HFFc6 (cell line): ENCODE measurements at regions not wholly inside any gene's neighbourhood (a gene's known extent, or its start where the extent isn't known, plus 50 kb on each side); places are given as distances from the start of the nearest gene placed in this dataset.

ENCODE experiments used
- DNase-seq: peaks from one replicate; pipeline ENCODE4 v3.0.0-alpha.2; 2018
- H3K27ac Mint-ChIP-seq: 2 replicates; pipeline ENCODE4 v1.8.0; 2020; ENCODE audit warnings: mild to moderate bottlenecking, mixed read lengths
- H3K27me3 Mint-ChIP-seq: 2 replicates; pipeline ENCODE4 v1.8.0; 2021; ENCODE audit warnings: mild to moderate bottlenecking, moderate library complexity, mixed read lengths; ENCODE audit not compliant: insufficient read depth
- H3K36me3 Mint-ChIP-seq: 2 replicates; pipeline ENCODE4 v1.8.0; 2021; ENCODE audit warnings: low read depth, mixed read lengths
- H3K4me1 Mint-ChIP-seq: 2 replicates; pipeline ENCODE4 v1.8.0; 2020; ENCODE audit warnings: low read depth, mixed read lengths
- H3K4me3 Mint-ChIP-seq: 2 replicates; pipeline ENCODE4 v1.8.0; 2020; ENCODE audit warnings: mild to moderate bottlenecking, moderate library complexity, mixed read lengths
- H3K9me3 Mint-ChIP-seq: 2 replicates; pipeline ENCODE4 v1.8.0; 2020; ENCODE audit warnings: mild to moderate bottlenecking, mixed read lengths
- TF ChIP-seq, protein P1 (sequence below): fragments of 200-600 bp; sonication (generic); IDR thresholded peaks from 2 replicates; pipeline ENCODE4 v1.5.0; 2021; ENCODE audit warnings: antibody characterized with exemption, mild to moderate bottlenecking

DNA sequence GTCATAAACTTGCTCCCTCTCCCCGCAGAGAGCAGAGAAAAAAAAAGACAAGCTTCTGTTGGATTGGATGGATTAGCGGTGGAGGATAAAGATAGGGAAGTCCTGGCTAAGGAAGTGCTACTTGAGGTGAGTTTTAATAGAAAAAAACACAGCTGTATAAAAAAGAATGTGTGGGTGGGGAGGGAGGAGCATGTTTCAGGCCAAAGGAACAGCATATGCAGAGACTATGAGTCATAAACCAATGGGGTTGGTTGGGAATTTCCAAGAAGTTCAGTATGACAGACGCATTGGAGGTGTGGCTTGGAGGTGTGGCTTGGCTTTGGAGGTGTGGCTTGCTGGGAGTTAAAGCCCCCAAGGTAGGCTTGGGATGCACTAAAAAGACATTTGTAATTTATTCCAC is 103.0 kb upstream of the LSM8 start:
- H3K36me3 Mint-ChIP-seq: no peaks in the 10 kb centered on the region
- H3K9me3 Mint-ChIP-seq: peaks cover 54% of the 10 kb centered on the region
- no peak overlapping the region for H3K27ac Mint-ChIP-seq
- no peaks in the 10 kb centered on the region for H3K4me1 Mint-ChIP-seq
- no peak overlapping the region for H3K4me3 Mint-ChIP-seq
- TF ChIP-seq, protein P1, sequence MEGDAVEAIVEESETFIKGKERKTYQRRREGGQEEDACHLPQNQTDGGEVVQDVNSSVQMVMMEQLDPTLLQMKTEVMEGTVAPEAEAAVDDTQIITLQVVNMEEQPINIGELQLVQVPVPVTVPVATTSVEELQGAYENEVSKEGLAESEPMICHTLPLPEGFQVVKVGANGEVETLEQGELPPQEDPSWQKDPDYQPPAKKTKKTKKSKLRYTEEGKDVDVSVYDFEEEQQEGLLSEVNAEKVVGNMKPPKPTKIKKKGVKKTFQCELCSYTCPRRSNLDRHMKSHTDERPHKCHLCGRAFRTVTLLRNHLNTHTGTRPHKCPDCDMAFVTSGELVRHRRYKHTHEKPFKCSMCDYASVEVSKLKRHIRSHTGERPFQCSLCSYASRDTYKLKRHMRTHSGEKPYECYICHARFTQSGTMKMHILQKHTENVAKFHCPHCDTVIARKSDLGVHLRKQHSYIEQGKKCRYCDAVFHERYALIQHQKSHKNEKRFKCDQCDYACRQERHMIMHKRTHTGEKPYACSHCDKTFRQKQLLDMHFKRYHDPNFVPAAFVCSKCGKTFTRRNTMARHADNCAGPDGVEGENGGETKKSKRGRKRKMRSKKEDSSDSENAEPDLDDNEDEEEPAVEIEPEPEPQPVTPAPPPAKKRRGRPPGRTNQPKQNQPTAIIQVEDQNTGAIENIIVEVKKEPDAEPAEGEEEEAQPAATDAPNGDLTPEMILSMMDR: no peak
- no peak for DNase-seq
- peaks cover 2% of the 10 kb centered on the region; the same call in 1 of the 2 replicates for H3K27me3 Mint-ChIP-seq

DNA sequence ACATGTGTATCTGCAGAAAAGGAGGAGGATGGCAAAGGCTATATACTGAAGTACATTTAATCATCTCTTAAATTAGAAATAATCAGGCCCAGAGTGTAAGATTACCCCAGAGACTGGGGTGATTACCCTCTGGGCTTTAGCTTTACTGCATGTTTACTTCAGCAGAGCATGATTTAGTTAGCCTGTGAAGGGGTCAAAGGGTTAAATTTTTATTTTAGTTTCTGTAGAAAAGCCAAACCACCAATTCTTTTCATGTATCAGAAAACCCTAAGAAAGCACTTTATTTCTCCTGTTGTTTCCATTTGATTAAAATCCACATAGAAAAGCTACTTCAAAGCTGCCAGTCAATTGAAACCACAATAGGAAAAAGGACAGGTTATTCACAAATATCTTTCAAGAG is 101.5 kb upstream of the LSM8 start:
- Mint-ChIP-seq H3K27ac (no peak overlapping the region), H3K4me3 (no peak overlapping the region), H3K9me3 (peaks cover 56% of the 10 kb centered on the region), H3K4me1 (no peaks in the 10 kb centered on the region), H3K36me3 (no peaks in the 10 kb centered on the region), H3K27me3 (peaks cover 2% of the 10 kb centered on the region; the same call in 1 of the 2 replicates)
- TF ChIP-seq, protein P1: no peak
- DNase-seq: no peak

GRCh38 chr7:118085000-118085399 is 99.0 kb upstream of the LSM8 start:
- Mint-ChIP-seq H3K27me3 (peaks cover 2% of the 10 kb centered on the region), H3K4me3 (no peak overlapping the region), H3K4me1 (no peaks in the 10 kb centered on the region), H3K27ac (no peak overlapping the region), H3K36me3 (no peaks in the 10 kb centered on the region), H3K9me3 (peaks cover 47% of the 10 kb centered on the region)
- TF ChIP-seq, protein P1: no peak
- DNase-seq: no peak

DNA sequence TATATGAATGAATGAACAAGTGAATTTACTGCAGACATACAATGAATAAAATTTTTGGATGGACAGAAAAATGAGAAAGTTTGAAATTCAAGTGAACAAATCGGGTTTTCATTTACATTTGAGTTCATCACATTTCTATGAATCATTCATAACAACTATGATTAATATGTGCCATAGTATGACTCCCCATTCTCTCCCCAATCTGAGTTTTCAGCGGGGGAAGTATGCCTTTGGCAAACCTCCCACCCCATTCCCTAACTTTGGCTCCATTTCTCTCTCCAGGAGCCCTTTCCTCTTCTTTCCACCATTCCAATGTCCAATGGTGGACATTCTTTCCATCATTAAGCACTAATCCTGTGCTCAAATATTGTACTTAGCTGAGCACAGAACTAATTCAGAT is 96.8 kb upstream of the LSM8 start:
- Mint-ChIP-seq H3K27ac (no peak overlapping the region), H3K27me3 (peaks cover 2% of the 10 kb centered on the region), H3K4me3 (no peak overlapping the region), H3K36me3 (no peaks in the 10 kb centered on the region), H3K9me3 (peaks cover 36% of the 10 kb centered on the region), H3K4me1 (no peaks in the 10 kb centered on the region)
- TF ChIP-seq, protein P1: no peak
- no peak for DNase-seq

DNA sequence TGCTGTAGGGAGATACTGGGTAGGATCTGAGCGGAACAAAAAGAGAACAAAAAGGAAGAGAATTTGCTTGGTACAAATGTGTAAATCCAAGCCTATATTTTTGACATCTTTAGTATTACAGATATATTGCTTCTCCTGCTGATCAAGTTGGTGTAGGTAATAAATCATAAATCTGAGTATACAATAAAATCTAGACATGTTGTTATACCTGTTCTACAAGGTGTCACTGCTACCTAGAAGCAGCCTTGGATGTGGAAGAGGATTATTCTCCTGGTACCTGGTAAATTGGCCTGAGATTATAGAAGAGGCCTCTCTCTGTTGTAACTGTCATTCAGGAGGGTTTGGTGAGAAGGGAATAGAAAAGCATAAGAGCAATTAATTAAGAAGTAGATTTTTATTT is 89.9 kb upstream of the LSM8 start:
- Mint-ChIP-seq H3K4me1 (no peaks in the 10 kb centered on the region), H3K27me3 (peaks cover 3% of the 10 kb centered on the region), H3K36me3 (no peaks in the 10 kb centered on the region), H3K4me3 (no peak overlapping the region), H3K9me3 (peaks cover 18% of the 10 kb centered on the region), H3K27ac (no peak overlapping the region)
- no peak for DNase-seq
- TF ChIP-seq, protein P1: no peak
